ENCODE measurements at regions not wholly inside any gene's neighbourhood (a gene's known extent, or its start where the extent isn't known, plus 50 kb on each side); places are given as distances from the start of the nearest gene placed in this dataset.

DNA sequence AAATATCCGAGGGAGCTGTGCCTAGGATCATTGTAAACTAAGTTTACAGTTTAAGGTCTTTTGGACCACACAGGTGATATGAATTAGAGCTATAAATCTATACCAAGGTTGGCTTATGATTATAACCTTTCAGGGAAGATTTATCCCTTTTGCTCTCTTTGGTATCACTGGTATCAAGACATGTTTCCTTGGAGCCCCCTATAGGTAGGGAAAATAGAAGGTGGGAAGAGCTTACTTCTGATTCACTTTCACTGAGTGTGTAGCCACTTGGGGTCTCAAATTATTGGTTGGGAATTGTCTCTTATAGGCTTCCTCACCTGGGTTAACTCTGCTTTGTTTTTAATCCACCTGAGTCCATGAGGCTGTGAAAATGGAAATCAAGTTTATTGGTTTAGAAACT is 262.1 kb upstream of the NR3C2 start:
- no peak overlapping the region for H3K4me3 ChIP-seq (ENCODE audit: control insufficient read depth, low read depth, low read length)
- no peak for DNase-seq (ENCODE audit: low read depth)

GRCh38 chr4:148694702-148695101 is 252.5 kb upstream of the NR3C2 start:
- no peak for DNase-seq (ENCODE audit: low read depth)
- H3K4me3 ChIP-seq (ENCODE audit: control insufficient read depth, low read depth, low read length), result no peak overlapping the region
- TF ChIP-seq, protein P1, sequence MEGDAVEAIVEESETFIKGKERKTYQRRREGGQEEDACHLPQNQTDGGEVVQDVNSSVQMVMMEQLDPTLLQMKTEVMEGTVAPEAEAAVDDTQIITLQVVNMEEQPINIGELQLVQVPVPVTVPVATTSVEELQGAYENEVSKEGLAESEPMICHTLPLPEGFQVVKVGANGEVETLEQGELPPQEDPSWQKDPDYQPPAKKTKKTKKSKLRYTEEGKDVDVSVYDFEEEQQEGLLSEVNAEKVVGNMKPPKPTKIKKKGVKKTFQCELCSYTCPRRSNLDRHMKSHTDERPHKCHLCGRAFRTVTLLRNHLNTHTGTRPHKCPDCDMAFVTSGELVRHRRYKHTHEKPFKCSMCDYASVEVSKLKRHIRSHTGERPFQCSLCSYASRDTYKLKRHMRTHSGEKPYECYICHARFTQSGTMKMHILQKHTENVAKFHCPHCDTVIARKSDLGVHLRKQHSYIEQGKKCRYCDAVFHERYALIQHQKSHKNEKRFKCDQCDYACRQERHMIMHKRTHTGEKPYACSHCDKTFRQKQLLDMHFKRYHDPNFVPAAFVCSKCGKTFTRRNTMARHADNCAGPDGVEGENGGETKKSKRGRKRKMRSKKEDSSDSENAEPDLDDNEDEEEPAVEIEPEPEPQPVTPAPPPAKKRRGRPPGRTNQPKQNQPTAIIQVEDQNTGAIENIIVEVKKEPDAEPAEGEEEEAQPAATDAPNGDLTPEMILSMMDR (conservative IDR thresholded peaks at IDR 0.05; ENCODE audit: control insufficient read depth, insufficient read depth, low read depth, low read length), result no peak

More for the DNA sequence above, 262.1 kb upstream of the NR3C2 start:
- TF ChIP-seq, protein P1 (conservative IDR thresholded peaks at IDR 0.05; ENCODE audit: control insufficient read depth, insufficient read depth, low read depth, low read length), result peak; percentile 1

DNA sequence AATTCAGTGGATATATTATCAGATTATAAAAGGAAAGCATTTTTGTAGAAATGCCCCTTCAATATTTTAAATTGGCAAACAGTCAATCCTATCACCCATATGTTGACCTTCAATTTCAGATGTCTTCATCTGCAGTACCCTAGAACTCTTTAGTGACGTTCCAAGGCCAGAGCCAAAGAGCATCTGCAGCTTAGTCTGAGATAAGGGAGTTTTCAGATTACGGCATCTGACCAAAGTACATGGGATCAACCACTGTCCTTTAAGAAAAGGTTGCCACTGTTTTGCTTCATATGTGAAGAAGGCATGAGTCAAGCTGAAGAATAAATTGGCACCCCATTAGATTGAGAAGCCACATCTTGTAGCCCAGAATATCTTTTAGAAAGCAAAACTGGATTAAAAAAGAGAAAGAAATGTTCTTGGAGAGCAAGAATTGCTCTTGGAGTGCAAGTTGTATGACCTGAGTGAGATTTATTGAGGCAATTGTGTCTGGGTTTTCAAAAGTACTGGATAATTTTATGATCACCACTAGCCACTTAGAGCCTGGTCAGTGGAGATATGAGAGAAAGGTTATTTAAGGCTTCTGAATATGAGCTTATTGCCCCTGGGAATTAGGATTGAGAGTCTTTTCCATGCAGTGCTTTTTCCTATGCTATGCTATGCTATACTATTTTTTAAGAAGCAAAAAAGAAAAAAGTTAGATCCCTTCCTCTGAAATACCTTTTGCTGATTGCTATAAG is 251.9 kb upstream of the NR3C2 start:
- DNase-seq (ENCODE audit: low read depth), result no peak
- TF ChIP-seq, protein P1 (conservative IDR thresholded peaks at IDR 0.05; ENCODE audit: control insufficient read depth, insufficient read depth, low read depth, low read length), result no peak
- no peak overlapping the region for H3K4me3 ChIP-seq (ENCODE audit: control insufficient read depth, low read depth, low read length)

DNA sequence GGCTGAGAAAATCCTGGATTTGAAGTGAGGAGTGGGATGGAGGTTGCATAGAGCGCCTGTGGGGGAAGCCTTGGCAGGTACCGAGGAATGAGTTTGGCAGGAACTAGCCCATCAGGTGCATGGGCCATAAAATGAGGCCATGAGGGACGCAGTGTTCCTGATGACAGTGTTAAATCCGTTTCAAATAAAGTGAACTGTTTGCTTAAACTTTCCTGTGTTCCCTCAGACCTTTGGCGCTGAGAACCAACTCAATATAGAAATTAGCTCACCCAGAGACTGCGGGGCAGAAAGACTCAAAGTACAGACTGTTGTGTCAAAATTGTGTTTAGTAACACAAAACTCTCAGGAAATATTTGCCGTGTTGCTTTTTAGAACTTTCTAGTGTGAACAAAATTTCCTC is 250.0 kb upstream of the NR3C2 start:
- TF ChIP-seq, protein P1 (conservative IDR thresholded peaks at IDR 0.05; ENCODE audit: control insufficient read depth, insufficient read depth, low read depth, low read length), result no peak

GRCh38 chr4:148686449-148686848 is 244.2 kb upstream of the NR3C2 start:
- TF ChIP-seq, protein P1 (conservative IDR thresholded peaks at IDR 0.05; ENCODE audit: control insufficient read depth, insufficient read depth, low read depth, low read length), result no peak
- no peak for DNase-seq (ENCODE audit: low read depth)
- H3K4me3 ChIP-seq (ENCODE audit: control insufficient read depth, low read depth, low read length), result no peak overlapping the region

More for the DNA sequence above, 250.0 kb upstream of the NR3C2 start:
- DNase-seq (ENCODE audit: low read depth), result no peak
- no peak overlapping the region for H3K4me3 ChIP-seq (ENCODE audit: control insufficient read depth, low read depth, low read length)

DNA sequence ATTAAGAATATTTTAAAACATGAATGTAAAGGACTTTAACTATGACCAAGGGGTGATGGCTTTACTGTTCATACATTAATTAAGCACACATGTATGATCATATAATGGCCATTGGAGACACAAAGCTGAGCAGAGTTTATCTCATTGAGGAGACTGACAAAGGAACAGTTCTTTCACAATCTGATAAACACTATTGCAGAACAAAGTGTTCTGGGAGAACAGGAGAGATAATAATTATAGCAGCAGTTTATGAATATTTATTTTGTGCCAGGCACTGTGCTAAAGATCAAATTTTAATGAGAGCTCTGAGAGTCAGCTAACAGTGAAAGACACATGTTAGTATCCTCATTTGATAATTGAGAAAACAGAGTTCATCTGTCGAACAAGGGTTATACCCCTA is 242.4 kb upstream of the NR3C2 start:
- TF ChIP-seq, protein P1 (conservative IDR thresholded peaks at IDR 0.05; ENCODE audit: control insufficient read depth, insufficient read depth, low read depth, low read length), result no peak
- H3K4me3 ChIP-seq (ENCODE audit: control insufficient read depth, low read depth, low read length), result no peak overlapping the region
- no peak for DNase-seq (ENCODE audit: low read depth)
